Breast epithelium (tissue), 4 donors: ENCODE measurements at regions not wholly inside any gene's neighbourhood (a gene's known extent, or its start where the extent isn't known, plus 50 kb on each side); places are given as distances from the start of the nearest gene placed in this dataset.

Experiments
- DNase-seq, 2 donors: peaks; one replicate each; pipeline ENCODE4 v3.0.0-alpha.2; 2019; ENCODE audit warnings: low spot score in 2 of 2
- H3K27ac ChIP-seq, 2 donors: fragments of 200-600 bp; sonication (generic) in 1 of 2; one replicate each; pipeline ENCODE4 v1.5.1; 2016 to 2019; ENCODE audit warnings: mild to moderate bottlenecking in 1 of 2
- H3K27me3 ChIP-seq, 2 donors: fragments of 200-600 bp; sonication (generic) in 1 of 2; one replicate each; pipeline versions ENCODE4 v1.5.1 to v1.6.0; 2017 to 2019; ENCODE audit warnings: control low read depth in 1 of 2, mild to moderate bottlenecking in 1 of 2
- H3K36me3 ChIP-seq: fragments of 200-600 bp; one replicate; pipeline ENCODE4 v1.5.1; 2019
- H3K4me1 ChIP-seq, 2 donors: fragments of 200-600 bp; sonication (generic); one replicate each; pipeline ENCODE4 v1.5.1; 2016 to 2019; ENCODE audit warnings: control low read depth in 1 of 2
- H3K4me3 ChIP-seq, 3 donors: fragments of 200-600 bp; sonication (generic); 1 replicate in 2 of 3; 2 replicates in 1 of 3; pipeline ENCODE4 v1.5.1; 2016 to 2019; ENCODE audit warnings: mild to moderate bottlenecking in 3 of 3, moderate library complexity in 2 of 3
- H3K9me3 ChIP-seq, 2 donors: fragments of 200-600 bp; sonication (generic) in 1 of 2; one replicate each; pipeline ENCODE4 v1.5.1; 2016 to 2019; ENCODE audit warnings: control low read depth in 1 of 2
- POLR2A ChIP-seq: fragments of 450-650 bp; IDR thresholded peaks from one replicate; pipeline ENCODE4 v1.6.1; 2016; ENCODE audit warnings: antibody characterized with exemption, mild to moderate bottlenecking, moderate library complexity
- POLR2AphosphoS5 ChIP-seq, 3 donors: sonication (generic); formaldehyde crosslinking; IDR thresholded peaks; one replicate each; pipeline ENCODE4 v1.6.1; 2017; ENCODE audit warnings: antibody characterized with exemption in 3 of 3
- intact Hi-C: fragments of 100-400 bp; cut with DNase I; formaldehyde crosslinking; loops from one replicate; pipeline ENCODE4 v1.15.1; 2023; ENCODE audit warnings: low total_unique reads
- TF ChIP-seq, protein P1 (sequence below), 3 donors: fragments of 450-650 bp; IDR thresholded peaks; one replicate each; pipeline ENCODE4 v1.5.1; 2016 to 2017; ENCODE audit warnings: antibody characterized with exemption in 3 of 3, mild to moderate bottlenecking in 3 of 3, moderate library complexity in 3 of 3

DNA sequence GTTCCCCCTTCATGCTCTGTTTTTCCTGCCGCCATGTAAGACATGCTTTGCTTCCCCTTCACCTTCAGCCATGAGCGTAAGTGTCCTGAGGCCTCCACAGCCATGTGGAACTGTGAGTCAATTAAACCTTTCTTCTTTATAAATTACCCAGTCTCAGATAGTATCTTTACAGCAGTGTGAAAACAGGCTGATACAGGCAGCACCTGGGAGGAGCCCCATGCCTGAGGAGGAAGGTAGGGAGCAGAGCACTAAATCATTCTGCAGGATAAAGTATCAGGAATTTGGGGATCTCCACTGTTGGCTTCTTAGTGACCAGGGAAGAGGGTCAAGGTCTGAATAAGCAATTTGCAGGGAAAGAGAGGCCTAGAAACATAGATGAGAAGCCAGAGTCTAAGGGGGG is 78.0 kb downstream of the KCNF1 start:
- no peaks in the 10 kb centered on the region for H3K9me3 ChIP-seq
- TF ChIP-seq, protein P1, sequence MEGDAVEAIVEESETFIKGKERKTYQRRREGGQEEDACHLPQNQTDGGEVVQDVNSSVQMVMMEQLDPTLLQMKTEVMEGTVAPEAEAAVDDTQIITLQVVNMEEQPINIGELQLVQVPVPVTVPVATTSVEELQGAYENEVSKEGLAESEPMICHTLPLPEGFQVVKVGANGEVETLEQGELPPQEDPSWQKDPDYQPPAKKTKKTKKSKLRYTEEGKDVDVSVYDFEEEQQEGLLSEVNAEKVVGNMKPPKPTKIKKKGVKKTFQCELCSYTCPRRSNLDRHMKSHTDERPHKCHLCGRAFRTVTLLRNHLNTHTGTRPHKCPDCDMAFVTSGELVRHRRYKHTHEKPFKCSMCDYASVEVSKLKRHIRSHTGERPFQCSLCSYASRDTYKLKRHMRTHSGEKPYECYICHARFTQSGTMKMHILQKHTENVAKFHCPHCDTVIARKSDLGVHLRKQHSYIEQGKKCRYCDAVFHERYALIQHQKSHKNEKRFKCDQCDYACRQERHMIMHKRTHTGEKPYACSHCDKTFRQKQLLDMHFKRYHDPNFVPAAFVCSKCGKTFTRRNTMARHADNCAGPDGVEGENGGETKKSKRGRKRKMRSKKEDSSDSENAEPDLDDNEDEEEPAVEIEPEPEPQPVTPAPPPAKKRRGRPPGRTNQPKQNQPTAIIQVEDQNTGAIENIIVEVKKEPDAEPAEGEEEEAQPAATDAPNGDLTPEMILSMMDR (IDR thresholded peaks at IDR 0.05): no peak
- TF ChIP-seq POLR2A (no peak), POLR2AphosphoS5 (IDR thresholded peaks at IDR 0.05) (no peak)
- H3K36me3 ChIP-seq: no peaks in the 10 kb centered on the region
- intact Hi-C loops: no loop called here
- no peak overlapping the region for H3K4me3 ChIP-seq
- no peak for DNase-seq
- H3K27me3 ChIP-seq: no peaks in the 10 kb centered on the region
- H3K4me1 ChIP-seq: no peaks in the 10 kb centered on the region
- H3K27ac ChIP-seq: no peak overlapping the region

DNA sequence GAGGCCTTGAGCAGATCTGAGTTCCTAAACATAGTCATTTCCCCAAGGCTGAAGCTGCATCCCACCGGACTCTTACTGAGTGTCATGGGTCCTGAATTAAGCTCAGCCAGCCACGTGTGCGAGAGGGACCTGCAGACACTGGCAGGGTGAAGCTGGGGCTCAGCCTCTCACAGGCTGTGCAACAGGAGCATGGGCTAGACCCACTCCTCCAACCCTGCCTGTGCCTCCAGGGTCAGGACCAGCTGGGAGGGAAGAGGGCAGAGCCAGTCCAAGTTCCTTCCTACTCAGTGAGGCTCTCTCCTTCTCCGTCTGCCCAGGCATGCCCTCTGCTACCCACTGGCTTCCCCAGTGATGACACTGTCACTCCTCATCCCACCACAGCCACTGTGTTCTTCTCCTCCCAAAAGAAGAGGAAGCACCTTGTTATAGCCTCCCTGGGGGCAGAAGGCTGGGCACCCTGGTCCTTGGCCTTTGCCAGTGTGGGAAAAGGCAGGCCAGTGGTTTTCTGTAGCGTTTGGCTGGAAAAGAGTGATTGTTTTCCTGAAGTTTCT is 78.9 kb downstream of the KCNF1 start:
- no peak for TF ChIP-seq POLR2A
- no peak for TF ChIP-seq POLR2AphosphoS5 (IDR thresholded peaks at IDR 0.05)
- intact Hi-C loops: no loop called here
- DNase-seq: no peak
- Histone ChIP-seq H3K4me3 (no peak overlapping the region), H3K36me3 (no peaks in the 10 kb centered on the region), H3K9me3 (no peaks in the 10 kb centered on the region), H3K27me3 (no peaks in the 10 kb centered on the region), H3K27ac (no peak overlapping the region), H3K4me1 (no peaks in the 10 kb centered on the region)

DNA sequence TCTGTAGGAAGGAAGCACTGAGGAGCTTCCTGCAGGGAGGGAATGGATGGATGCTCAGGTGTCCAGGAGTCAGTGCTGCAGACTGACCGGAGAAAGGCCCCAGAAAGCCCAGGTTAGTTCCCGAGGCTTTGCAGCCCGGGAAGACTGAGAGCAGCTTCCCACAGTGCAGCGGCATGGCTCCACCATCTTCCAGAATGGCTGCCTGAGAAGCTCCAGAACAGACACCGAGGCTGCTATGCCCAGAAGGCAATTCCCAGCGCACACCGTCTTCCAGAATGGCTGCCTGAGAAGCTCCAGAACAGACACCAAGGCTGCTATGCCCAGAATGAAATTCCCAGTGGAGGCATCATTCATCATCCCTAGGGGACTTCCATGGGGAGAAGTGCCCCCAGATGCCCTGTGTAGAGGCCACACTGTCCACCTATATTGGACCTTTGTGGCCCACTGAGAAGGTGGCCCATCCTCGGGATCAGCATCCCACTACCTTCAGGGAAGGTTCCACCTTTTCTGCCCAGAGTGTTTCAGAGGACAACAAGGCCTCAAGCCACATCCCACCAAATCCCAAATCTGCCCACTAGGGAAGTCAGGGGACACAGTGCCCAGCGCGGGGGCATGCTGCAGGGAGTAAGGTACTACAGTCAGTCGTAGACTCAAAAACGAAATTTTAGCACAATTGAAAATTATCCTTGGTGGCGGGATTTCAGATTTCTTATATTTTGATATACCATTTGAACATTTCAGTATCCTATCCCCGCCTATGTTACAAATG is 80.5 kb downstream of the KCNF1 start:
- H3K36me3 ChIP-seq: no peaks in the 10 kb centered on the region
- no peak overlapping the region for H3K4me3 ChIP-seq
- DNase-seq: no peak
- no peaks in the 10 kb centered on the region for H3K27me3 ChIP-seq
- H3K4me1 ChIP-seq: no peaks in the 10 kb centered on the region
- no peaks in the 10 kb centered on the region for H3K9me3 ChIP-seq
- intact Hi-C loops: no loop called here
- H3K27ac ChIP-seq: no peak overlapping the region
- TF ChIP-seq, protein P1 (IDR thresholded peaks at IDR 0.05): no peak
- no peak for TF ChIP-seq POLR2AphosphoS5 (IDR thresholded peaks at IDR 0.05)
- no peak for TF ChIP-seq POLR2A

GRCh38 chr2:10993001-10993481 is 81.3 kb downstream of the KCNF1 start:
- no peak for DNase-seq
- TF ChIP-seq, protein P1 (IDR thresholded peaks at IDR 0.05): no peak
- TF ChIP-seq POLR2AphosphoS5 (IDR thresholded peaks at IDR 0.05) (no peak), POLR2A (no peak)
- no peaks in the 10 kb centered on the region for H3K9me3 ChIP-seq
- H3K4me3 ChIP-seq: no peak overlapping the region
- H3K27me3 ChIP-seq: no peaks in the 10 kb centered on the region
- no peak overlapping the region for H3K27ac ChIP-seq
- H3K4me1 ChIP-seq: no peaks in the 10 kb centered on the region
- no peaks in the 10 kb centered on the region for H3K36me3 ChIP-seq
- intact Hi-C loops: no loop called here

- no peaks in the 10 kb centered on the region for H3K4me1 ChIP-seq
- DNase-seq: no peak
- intact Hi-C loops: no loop called here
- no peak overlapping the region for H3K4me3 ChIP-seq
- no peak overlapping the region for H3K27ac ChIP-seq
- H3K36me3 ChIP-seq: no peaks in the 10 kb centered on the region
- H3K9me3 ChIP-seq: no peaks in the 10 kb centered on the region
- no peaks in the 10 kb centered on the region for H3K27me3 ChIP-seq
- TF ChIP-seq POLR2AphosphoS5 (IDR thresholded peaks at IDR 0.05): no peak
- TF ChIP-seq POLR2A: no peak
- TF ChIP-seq, protein P1 (IDR thresholded peaks at IDR 0.05): no peak
Measured at GRCh38 chr2:10995366-10995970, 83.7 kb downstream of the KCNF1 start.
